HS-27A (cell line): ENCODE measurements at regions not wholly inside any gene's neighbourhood (a gene's known extent, or its start where the extent isn't known, plus 50 kb on each side); places are given as distances from the start of the nearest gene placed in this dataset.

ENCODE experiments used
- DNase-seq: peaks from one replicate; pipeline ENCODE4 v3.0.0-alpha.2; 2012; ENCODE audit warnings: low read depth, missing footprints

DNA sequence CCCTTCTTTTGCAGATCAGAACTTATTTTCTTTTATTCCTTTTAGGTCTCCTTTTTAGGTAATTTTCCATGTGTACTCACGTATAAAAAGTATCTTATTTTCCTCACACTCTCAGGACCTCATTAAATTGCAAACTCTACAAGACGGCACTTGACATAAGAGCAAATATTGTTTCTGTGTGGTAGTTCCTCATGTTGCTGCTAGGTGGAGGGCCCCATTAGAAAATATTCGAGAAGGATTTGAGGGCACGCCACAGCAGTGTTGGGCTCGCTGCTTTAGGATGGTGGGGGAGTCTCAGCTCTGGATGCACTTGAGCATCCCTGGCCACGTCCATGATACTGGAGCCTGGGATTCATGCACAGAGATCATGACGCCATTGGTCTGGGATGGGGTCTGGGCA is 64.9 kb upstream of the ZFP64 start:
- DNase-seq: no peak

DNA sequence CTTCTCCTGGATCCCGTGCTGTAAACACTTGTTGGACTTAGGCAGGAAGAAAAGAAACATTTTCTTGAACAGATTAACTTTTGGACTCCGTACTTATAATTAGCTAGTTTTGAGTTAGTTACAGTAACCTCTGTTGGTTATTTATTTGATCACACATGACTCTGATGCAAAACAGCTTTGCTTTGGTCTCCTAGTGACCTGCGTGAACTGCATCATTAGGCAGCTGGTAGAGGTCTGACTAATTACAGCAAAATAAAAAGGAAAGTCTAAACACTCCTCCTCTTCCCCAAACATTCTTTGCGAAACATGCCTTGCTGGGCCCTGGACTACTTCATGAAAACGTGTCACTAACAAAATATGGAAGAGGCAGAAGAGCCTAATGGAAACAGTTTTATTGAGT is 61.1 kb upstream of the ZFP64 start:
- no peak for DNase-seq

DNA sequence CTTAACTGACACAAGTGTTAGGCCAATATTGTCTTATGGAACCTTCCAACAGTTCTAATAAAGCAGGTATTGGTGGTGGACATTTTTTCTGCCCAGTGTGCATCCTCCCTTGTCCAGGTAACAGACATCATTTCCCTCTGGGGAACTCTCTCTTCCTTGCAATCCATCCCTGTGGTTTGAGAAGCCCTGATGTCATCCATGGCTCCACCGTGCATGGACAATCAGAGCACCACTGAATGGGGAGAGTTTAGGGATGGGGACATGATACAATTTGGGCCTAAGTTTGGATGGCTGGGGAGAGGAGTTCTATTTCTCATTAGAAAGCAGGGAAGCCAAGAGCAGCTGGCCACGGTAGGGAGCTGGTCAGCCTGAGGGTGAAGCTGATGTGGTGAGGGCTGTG is 60.2 kb upstream of the ZFP64 start:
- DNase-seq: no peak

GRCh38 chr20:52251136-52251700 is 59.6 kb upstream of the ZFP64 start:
- DNase-seq: no peak

DNA sequence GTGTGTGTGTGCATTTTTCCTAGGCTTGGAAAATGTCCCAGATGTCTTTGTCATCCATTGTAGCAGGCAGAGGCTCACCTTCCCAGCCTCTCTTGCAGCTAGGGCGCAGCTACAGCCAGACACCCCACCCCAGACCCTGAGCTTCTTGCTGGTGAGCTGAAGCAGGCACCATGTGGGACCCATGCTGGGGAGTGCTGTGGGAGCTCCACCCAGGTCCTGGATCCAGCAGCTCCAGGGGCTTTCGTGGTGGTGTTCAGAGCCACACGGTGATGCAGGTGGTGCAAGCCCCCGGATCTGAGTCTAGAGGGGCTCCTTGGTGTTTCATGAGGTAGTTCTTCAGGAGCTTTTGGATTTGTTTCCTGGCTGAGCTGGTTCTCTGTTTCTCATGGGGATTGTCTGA is 56.0 kb upstream of the ZFP64 start:
- no peak for DNase-seq

DNA sequence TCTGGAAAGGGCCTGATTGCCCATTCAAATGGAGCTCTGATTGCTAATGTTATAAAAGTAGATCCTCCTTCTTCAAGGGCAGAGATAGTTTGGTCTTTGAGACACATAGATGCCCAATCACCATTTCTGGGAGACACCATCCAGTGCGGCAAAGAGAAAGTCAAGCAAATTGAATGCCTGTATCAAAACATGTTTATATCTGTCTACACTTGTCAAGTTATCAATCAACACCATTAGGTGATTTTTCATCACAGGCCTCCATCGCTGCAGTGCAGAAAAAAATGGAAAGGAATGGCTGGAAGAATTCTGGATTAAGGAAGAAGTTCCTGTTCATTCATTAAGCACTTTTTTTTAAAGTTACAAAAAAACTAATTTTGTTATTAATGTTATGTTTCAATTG is 54.8 kb upstream of the ZFP64 start:
- no peak for DNase-seq

DNA sequence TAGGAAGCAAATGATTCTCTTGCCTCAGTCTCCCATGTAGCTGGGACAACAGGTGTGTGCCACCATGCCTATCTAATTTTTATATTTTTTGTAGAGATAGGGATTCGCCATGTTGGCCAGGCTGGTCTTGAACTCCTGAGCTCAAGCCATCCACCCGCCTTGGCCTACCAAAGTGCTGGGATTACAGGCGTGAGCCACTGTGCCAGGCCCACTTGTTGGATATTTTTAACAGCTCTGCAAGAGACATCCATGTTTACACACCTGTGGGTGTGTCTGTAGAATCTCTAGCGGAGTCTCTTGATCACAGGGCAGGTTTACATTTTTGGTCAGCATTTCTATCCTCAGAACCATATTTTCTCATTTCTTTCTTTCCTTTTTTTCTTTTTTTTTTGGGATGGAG is 53.1 kb upstream of the ZFP64 start:
- DNase-seq: no peak

DNA sequence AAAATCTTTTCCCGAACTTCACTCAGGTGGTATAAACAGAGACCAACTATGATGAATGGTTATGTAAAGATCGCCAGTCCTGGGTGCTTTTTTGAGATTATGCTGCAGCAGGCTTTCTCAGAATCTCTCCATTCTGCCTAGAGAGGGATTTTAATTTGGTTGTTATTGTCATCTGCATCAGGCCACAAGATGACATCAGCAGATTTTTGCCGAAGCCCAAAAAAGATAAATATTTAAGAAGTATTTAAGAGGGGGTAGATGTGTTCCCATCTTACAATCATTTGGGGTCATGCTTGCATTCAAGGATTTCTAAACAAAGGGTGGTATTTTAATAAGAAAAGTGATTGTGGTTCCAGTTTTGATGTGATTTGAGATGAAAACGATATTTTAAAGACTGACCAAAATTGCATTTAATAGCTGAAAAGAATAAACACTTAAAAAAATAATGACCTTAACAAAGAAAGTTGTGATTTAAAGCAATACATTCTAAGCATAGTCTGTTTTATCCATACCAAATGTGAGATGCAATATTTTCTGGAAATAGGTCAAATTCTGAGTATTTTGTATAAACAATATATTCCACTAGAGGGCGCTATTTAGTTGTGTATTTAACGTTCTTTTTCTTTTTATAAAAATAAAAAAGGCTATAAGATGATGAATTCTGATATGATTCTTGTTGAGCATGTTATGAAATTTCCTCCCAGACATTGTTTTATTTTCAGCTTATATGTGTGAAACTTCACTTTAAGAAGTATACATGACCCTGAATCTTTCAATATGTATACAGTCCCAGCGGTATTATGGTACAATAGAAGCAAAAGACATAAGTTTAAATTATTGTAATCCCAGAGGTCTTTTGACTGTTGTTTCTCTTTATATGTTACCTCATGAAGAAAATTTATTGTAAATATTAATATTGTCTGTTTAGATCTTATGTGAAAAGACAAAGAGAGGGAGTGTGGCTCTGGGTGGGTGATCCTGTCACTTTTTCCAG is 51.0 kb upstream of the ZFP64 start:
- DNase-seq: no peak
